A673 (cell line): ENCODE measurements at regions not wholly inside any gene's neighbourhood (a gene's known extent, or its start where the extent isn't known, plus 50 kb on each side); places are given as distances from the start of the nearest gene placed in this dataset.

Source experiments
- BruUV-seq: library from RNA; stranded (reverse); fragments of 400-500 nt; replicated peaks from 2 replicates; lab custom pipeline; 2021; lab: Mats Ljungman, UMichigan
- CTCF ChIA-PET: fragments of 300-600 bp; sonication (Branson Sonifier 250); formaldehyde crosslinking; loops from one replicate; lab custom pipeline; 2022; ENCODE audit warnings: antibody characterized with exemption; lab: Charles Lee
- POLR2A ChIA-PET: fragments of 300-600 bp; sonication (Branson Sonifier 250); formaldehyde crosslinking; loops from one replicate; lab custom pipeline; 2022; ENCODE audit warnings: antibody characterized with exemption; ENCODE audit not compliant: low non-redundant PET; lab: Charles Lee
- DNase-seq: peaks from one replicate; pipeline ENCODE4 v3.0.0-alpha.2; 2015; ENCODE audit warnings: low spot score
- H3K27ac ChIP-seq: fragments of 200-600 bp; sonication (generic); 2 replicates; pipeline ENCODE4 v1.5.1; 2016; ENCODE audit warnings: mixed run types, low read depth, mild to moderate bottlenecking, mixed read lengths, antibody characterized with exemption, low read length; ENCODE audit not compliant: poor library complexity, severe bottlenecking
- H3K27me3 ChIP-seq: fragments of 200-600 bp; sonication (generic); replicated peaks from 2 replicates; pipeline ENCODE4 v1.6.1; 2017; ENCODE audit warnings: mixed run types, low read depth, mild to moderate bottlenecking, mixed read lengths, antibody characterized with exemption, low read length; ENCODE audit not compliant: insufficient read depth, poor library complexity
- H3K36me3 ChIP-seq: fragments of 200-600 bp; sonication (generic); 2 replicates; pipeline ENCODE4 v1.6.1; 2016; ENCODE audit warnings: mixed run types, mild to moderate bottlenecking, mixed read lengths, antibody characterized with exemption, low read length; ENCODE audit not compliant: insufficient read depth, poor library complexity, severe bottlenecking
- H3K4me1 ChIP-seq: fragments of 200-600 bp; sonication (generic); 2 replicates; pipeline ENCODE4 v1.6.1; 2017; ENCODE audit warnings: mixed run types, mild to moderate bottlenecking, mixed read lengths, antibody characterized with exemption, low read length; ENCODE audit not compliant: insufficient read depth, poor library complexity, severe bottlenecking
- H3K4me3 ChIP-seq: fragments of 200-600 bp; sonication (generic); 2 replicates; pipeline ENCODE4 v1.5.1; 2016; ENCODE audit warnings: low read depth, mixed run types, mild to moderate bottlenecking, mixed read lengths, low read length; ENCODE audit not compliant: poor library complexity, severe bottlenecking
- H3K9me3 ChIP-seq: fragments of 200-600 bp; sonication (generic); 2 replicates; pipeline ENCODE4 v1.6.1; 2016; ENCODE audit warnings: mixed run types, low read depth, mild to moderate bottlenecking, mixed read lengths, antibody characterized with exemption, low read length; ENCODE audit not compliant: poor library complexity, severe bottlenecking
- CTCF ChIP-seq: fragments of 300-800, 200-600 bp; sonication (generic); conservative IDR thresholded peaks from 2 replicates; pipeline ENCODE4 v1.5.1; 2017; ENCODE audit warnings: low read depth, mild to moderate bottlenecking, antibody characterized with exemption, low read length, moderate library complexity, mixed read lengths
- EZH2 ChIP-seq: fragments of 200-600 bp; sonication (generic); IDR thresholded peaks from 2 replicates; pipeline ENCODE4 v1.6.1; 2017; ENCODE audit warnings: borderline replicate concordance, low read depth, mild to moderate bottlenecking, mixed read lengths, antibody characterized with exemption, low read length; ENCODE audit not compliant: poor library complexity, severe bottlenecking
- intact Hi-C: fragments of 100-400 bp; cut with micrococcal nuclease; formaldehyde crosslinking; loops from one replicate; pipeline ENCODE4 v1.10.0; 2022; ENCODE audit not compliant: unreplicated experiment

GRCh38 chr7:117929237-117929636 lies 56.0 kb upstream of the CTTNBP2 start:
- BruUV-seq, result no TSS peak
- POLR2A ChIA-PET, result no interaction called here

GRCh38 chr7:117931314-117931713 lies 58.1 kb upstream of the CTTNBP2 start:
- no peaks in the 10 kb centered on the region for H3K27me3 ChIP-seq
- H3K4me3 ChIP-seq, result no peak overlapping the region
- TF ChIP-seq EZH2, result no peak
- peak; percentile 30; the same call in 1 of the 2 replicates for TF ChIP-seq CTCF
- intact Hi-C loops, result no loop called here
- no peak for DNase-seq
- H3K27ac ChIP-seq, result no peak overlapping the region
- H3K4me1 ChIP-seq, result no peaks in the 10 kb centered on the region
- no peaks in the 10 kb centered on the region for H3K36me3 ChIP-seq
- CTCF ChIA-PET, result no interaction called here
- no peaks in the 10 kb centered on the region for H3K9me3 ChIP-seq
- no TSS peak for BruUV-seq
- POLR2A ChIA-PET, result no interaction called here

More at GRCh38 chr7:117929237-117929636, 56.0 kb upstream of the CTTNBP2 start:
- CTCF ChIA-PET, result no interaction called here
- Histone ChIP-seq H3K4me1 (no peaks in the 10 kb centered on the region), H3K27ac (no peak overlapping the region), H3K27me3 (no peaks in the 10 kb centered on the region), H3K36me3 (no peaks in the 10 kb centered on the region), H3K9me3 (no peaks in the 10 kb centered on the region), H3K4me3 (no peak overlapping the region)
- DNase-seq, result no peak
- intact Hi-C loops, result no loop called here
- TF ChIP-seq CTCF (no peak), EZH2 (no peak)

GRCh38 chr7:117937049-117937752 lies 64.0 kb upstream of the CTTNBP2 start:
- intact Hi-C loops, result no loop called here
- Histone ChIP-seq H3K27ac (no peak overlapping the region), H3K27me3 (no peaks in the 10 kb centered on the region), H3K4me1 (peaks cover 4% of the 10 kb centered on the region), H3K4me3 (no peak overlapping the region), H3K9me3 (peaks cover 5% of the 10 kb centered on the region), H3K36me3 (no peaks in the 10 kb centered on the region)
- POLR2A ChIA-PET, result no interaction called here
- TF ChIP-seq EZH2 (no peak), CTCF (no peak)
- BruUV-seq, result no TSS peak
- CTCF ChIA-PET, result no interaction called here
- DNase-seq, result no peak
